ENCODE measurements at regions not wholly inside any gene's neighbourhood (a gene's known extent, or its start where the extent isn't known, plus 50 kb on each side); places are given as distances from the start of the nearest gene placed in this dataset.

DNA sequence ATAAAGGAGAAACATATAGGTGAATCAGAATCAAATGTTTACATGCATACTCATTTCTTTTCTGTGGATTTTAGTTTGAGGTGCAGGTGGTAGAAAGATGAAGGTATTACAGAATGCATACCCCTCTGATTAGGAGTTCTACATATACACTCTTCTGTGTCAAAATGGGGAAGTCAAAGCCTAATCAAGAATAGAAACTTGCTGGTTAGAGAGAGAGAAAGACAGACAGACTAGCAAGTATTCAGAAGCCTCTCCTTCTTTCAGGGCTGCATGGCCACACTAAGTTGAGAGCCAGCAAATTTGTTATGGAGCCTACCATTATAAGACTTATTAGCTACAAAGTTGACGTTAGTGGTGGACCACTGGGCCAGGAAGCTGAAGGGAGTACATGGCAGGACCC lies 358.3 kb upstream of the EYS start:
- ChIA-PET CTCF (no interaction called here), POLR2A (no interaction called here)
- no peak for DNase-seq (ENCODE audit: extremely low spot score)
- no peak for TF ChIP-seq TARDBP (IDR thresholded peaks at IDR 0.05)
- TF ChIP-seq FOXA1 (IDR thresholded peaks at IDR 0.05) = no peak
- no peak for TF ChIP-seq LEF1 (IDR thresholded peaks at IDR 0.05; ENCODE audit: borderline replicate concordance)
- TF ChIP-seq CTBP1 (IDR thresholded peaks at IDR 0.05; ENCODE audit: borderline replicate concordance) = no peak
- TF ChIP-seq FOXK2 (IDR thresholded peaks at IDR 0.05) = no peak
- no peak for TF ChIP-seq NFRKB (IDR thresholded peaks at IDR 0.05)
- no peak for TF ChIP-seq SP1 (IDR thresholded peaks at IDR 0.05)
- TF ChIP-seq ZNF384 (IDR thresholded peaks at IDR 0.05) = no peak
- TF ChIP-seq HDGF (IDR thresholded peaks at IDR 0.05; ENCODE audit: borderline replicate concordance) = no peak
- no peak for TF ChIP-seq ARNT (IDR thresholded peaks at IDR 0.05)

DNA sequence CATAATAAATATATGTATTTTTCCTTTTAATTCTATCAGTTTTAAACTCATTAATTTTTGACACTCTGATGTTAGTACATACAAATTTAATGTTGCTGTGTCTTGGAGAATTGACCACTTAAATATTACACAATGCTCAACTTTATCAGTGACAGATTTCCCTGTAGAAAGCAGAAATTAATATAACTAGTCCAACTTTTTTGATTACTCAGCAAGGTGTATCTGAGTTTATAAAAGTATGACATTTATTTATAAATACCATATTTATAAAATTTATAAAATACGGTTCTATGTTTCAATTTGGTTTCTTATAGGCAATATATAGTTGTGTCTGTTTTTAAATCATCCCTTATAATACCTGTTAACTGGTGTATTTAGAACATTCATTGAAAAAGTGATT lies 350.0 kb upstream of the EYS start:
- TF ChIP-seq SUZ12 (IDR thresholded peaks at IDR 0.05) (no peak), ZNF384 (IDR thresholded peaks at IDR 0.05) (no peak), FOXM1 (IDR thresholded peaks at IDR 0.05; ENCODE audit: borderline replicate concordance) (no peak), ARNT (IDR thresholded peaks at IDR 0.05) (no peak), LEF1 (IDR thresholded peaks at IDR 0.05; ENCODE audit: borderline replicate concordance) (no peak), BHLHE40 (IDR thresholded peaks at IDR 0.05; ENCODE audit: borderline replicate concordance) (no peak), NFRKB (IDR thresholded peaks at IDR 0.05) (no peak)
- TF ChIP-seq, protein P1, sequence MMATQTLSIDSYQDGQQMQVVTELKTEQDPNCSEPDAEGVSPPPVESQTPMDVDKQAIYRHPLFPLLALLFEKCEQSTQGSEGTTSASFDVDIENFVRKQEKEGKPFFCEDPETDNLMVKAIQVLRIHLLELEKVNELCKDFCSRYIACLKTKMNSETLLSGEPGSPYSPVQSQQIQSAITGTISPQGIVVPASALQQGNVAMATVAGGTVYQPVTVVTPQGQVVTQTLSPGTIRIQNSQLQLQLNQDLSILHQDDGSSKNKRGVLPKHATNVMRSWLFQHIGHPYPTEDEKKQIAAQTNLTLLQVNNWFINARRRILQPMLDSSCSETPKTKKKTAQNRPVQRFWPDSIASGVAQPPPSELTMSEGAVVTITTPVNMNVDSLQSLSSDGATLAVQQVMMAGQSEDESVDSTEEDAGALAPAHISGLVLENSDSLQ (IDR thresholded peaks at IDR 0.05) = no peak
- ChIA-PET CTCF (no interaction called here), POLR2A (no interaction called here)
- no peak for DNase-seq (ENCODE audit: extremely low spot score)

DNA sequence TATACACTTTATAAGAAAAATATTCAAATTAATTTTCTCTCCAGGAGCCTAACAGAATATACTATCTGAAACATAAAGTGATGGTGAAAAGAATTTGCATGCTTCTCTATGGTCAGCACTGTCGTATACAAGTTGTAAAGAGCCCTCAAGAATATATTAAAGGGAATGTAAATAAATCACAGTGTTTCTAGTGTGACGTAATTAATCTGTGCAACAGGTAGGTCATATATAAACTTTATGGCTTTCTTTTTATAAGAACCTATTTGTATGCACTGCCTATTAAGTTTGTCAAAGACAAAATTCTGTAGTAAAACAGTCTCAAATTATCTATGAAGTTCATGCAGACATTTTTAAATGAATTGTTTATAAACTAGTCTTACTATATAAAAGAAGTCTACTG lies 347.9 kb upstream of the EYS start:
- POLR2A ChIA-PET = no interaction called here
- no peak for TF ChIP-seq FOXA1 (IDR thresholded peaks at IDR 0.05)
- TF ChIP-seq CTBP1 (IDR thresholded peaks at IDR 0.05; ENCODE audit: borderline replicate concordance) = no peak
- no peak for TF ChIP-seq HDGF (IDR thresholded peaks at IDR 0.05; ENCODE audit: borderline replicate concordance)

DNA sequence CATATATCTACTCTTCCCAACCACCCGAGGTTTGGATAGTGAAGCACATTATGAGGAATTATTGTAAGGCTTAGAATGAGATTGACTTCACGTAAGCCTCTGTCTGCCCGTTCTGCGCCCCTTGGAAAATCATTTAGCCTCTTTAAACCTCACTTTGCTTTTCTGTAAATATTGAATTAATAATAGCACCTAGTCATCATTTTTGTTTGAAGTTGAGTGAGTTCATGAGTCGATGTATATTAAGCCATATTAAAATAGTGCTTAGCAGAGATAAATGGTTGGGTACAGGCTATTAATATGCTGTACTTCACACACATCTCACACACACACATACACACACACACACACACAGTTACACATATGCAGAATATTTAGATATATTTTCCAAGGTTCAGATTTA lies 344.8 kb upstream of the EYS start:
- DNase-seq (ENCODE audit: extremely low spot score) = no peak
- ChIA-PET CTCF (interaction anchor here (0.6 kb wide), 1 partner anchor 25 kb away, joined by 3 read pairs; no protein-coding TSS in a partner anchor), POLR2A (no interaction called here)
- TF ChIP-seq L3MBTL2 (conservative IDR thresholded peaks at IDR 0.05) = no peak

More for the DNA sequence above, 347.9 kb upstream of the EYS start:
- CTCF ChIA-PET = no interaction called here
- DNase-seq (ENCODE audit: extremely low spot score) = no peak

DNA sequence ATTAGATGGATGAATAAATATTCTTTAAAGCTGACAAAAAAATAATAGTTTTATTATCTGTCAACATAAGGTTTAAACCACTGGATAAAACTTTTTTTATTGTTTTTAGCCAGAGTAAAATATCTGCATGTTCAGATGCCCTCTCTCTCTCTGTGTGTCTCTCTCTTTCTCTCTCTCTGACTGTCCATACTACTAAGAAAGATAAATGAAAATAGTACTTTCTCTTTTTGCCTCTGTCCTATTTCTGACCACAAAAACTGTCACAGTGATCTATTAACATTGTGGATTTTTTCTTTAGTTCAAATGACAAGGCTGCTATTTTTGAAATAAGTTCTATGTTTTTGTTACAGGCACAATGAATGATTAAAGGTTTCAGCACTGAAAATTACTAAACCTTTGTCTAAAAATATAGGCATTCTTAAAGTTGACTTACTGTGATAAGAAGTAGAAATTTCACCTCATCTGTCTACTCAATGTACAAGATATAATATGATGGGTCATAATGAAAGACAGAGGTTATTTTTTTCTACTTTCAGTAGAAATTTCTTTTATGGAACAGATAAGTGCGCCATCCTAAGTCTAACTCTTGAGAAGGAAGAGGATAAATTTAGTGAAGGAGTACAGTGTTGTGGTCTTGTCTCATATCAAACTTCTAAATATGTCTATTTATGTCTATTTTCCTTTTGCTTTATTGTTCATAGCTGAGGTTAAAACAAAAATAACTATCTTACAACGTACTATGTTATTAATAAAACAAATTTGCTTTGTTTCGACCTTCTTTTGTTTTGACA lies 341.9 kb upstream of the EYS start:
- ChIA-PET CTCF (no interaction called here), POLR2A (no interaction called here)
- TF ChIP-seq HDGF (IDR thresholded peaks at IDR 0.05; ENCODE audit: borderline replicate concordance) (no peak), LEF1 (IDR thresholded peaks at IDR 0.05; ENCODE audit: borderline replicate concordance) (no peak), FOXA1 (IDR thresholded peaks at IDR 0.05) (no peak), NFRKB (IDR thresholded peaks at IDR 0.05) (no peak), CTBP1 (IDR thresholded peaks at IDR 0.05; ENCODE audit: borderline replicate concordance) (no peak), ELF4 (IDR thresholded peaks at IDR 0.05) (no peak), ARNT (IDR thresholded peaks at IDR 0.05) (no peak), SUZ12 (IDR thresholded peaks at IDR 0.05) (no peak), L3MBTL2 (conservative IDR thresholded peaks at IDR 0.05) (no peak), TARDBP (IDR thresholded peaks at IDR 0.05) (no peak), BHLHE40 (IDR thresholded peaks at IDR 0.05; ENCODE audit: borderline replicate concordance) (no peak), ZNF384 (IDR thresholded peaks at IDR 0.05) (no peak), FOXM1 (IDR thresholded peaks at IDR 0.05; ENCODE audit: borderline replicate concordance) (no peak), SP1 (IDR thresholded peaks at IDR 0.05) (no peak)
- TF ChIP-seq, protein P1 (IDR thresholded peaks at IDR 0.05) = no peak
- no peak for DNase-seq (ENCODE audit: extremely low spot score)

DNA sequence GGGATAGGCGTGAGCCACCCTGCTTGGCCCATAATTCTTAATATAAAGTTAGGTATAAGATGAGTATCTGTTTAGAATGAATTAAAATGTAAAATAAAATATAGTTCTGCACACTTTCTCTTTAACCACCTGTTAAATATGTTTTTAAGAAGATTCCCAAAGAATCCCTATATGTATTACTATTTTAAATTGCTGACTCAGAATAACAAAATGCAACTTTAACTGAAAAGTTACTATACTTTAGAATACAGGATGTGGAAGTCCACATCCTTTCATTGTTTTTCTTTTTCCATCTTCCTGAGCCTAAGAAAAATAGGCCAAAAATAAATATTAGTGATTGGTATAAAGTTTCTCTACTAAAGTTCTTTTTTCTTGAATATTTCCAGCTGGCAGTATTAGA lies 325.6 kb upstream of the EYS start:
- DNase-seq (ENCODE audit: extremely low spot score) = no peak
- ChIA-PET POLR2A (no interaction called here), CTCF (no interaction called here)
- TF ChIP-seq SUZ12 (IDR thresholded peaks at IDR 0.05) = no peak
- TF ChIP-seq SP1 (IDR thresholded peaks at IDR 0.05) = no peak
- TF ChIP-seq ELF4 (IDR thresholded peaks at IDR 0.05) = no peak
- TF ChIP-seq FOXM1 (IDR thresholded peaks at IDR 0.05; ENCODE audit: borderline replicate concordance) = no peak
- no peak for TF ChIP-seq BHLHE40 (IDR thresholded peaks at IDR 0.05; ENCODE audit: borderline replicate concordance)
- TF ChIP-seq ZNF384 (IDR thresholded peaks at IDR 0.05) = no peak
- TF ChIP-seq FOXK2 (IDR thresholded peaks at IDR 0.05) = no peak
- TF ChIP-seq NFRKB (IDR thresholded peaks at IDR 0.05) = no peak
- no peak for TF ChIP-seq FOXA1 (IDR thresholded peaks at IDR 0.05)
- TF ChIP-seq, protein P1 (IDR thresholded peaks at IDR 0.05) = no peak
- TF ChIP-seq ARNT (IDR thresholded peaks at IDR 0.05) = no peak
- no peak for TF ChIP-seq CTBP1 (IDR thresholded peaks at IDR 0.05; ENCODE audit: borderline replicate concordance)
- no peak for TF ChIP-seq L3MBTL2 (conservative IDR thresholded peaks at IDR 0.05)

DNA sequence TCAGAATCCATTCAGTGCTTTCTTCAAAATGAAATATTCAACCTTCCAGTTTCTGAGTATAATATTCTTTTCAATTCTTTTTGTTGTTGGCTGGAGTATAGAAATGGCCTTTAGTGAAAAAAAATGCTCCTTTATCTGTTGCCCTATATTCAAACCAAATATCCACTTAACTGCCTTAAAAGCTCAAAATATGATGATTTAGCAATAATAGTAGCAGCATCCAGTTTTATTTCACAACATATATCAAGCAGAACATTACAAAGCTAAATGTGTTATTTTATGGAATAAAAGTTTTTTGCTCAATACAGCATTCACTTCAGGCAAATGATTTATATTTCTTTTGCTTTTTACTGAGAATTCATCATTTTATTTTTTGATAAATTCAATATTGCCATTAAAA lies 322.4 kb upstream of the EYS start:
- CTCF ChIA-PET = no interaction called here
- POLR2A ChIA-PET = no interaction called here
- TF ChIP-seq FOXK2 (IDR thresholded peaks at IDR 0.05) = no peak
- TF ChIP-seq CTBP1 (IDR thresholded peaks at IDR 0.05; ENCODE audit: borderline replicate concordance) = no peak
- no peak for TF ChIP-seq SUZ12 (IDR thresholded peaks at IDR 0.05)
- TF ChIP-seq LEF1 (IDR thresholded peaks at IDR 0.05; ENCODE audit: borderline replicate concordance) = no peak
- TF ChIP-seq SP1 (IDR thresholded peaks at IDR 0.05) = no peak
- no peak for TF ChIP-seq L3MBTL2 (conservative IDR thresholded peaks at IDR 0.05)
- no peak for TF ChIP-seq HDGF (IDR thresholded peaks at IDR 0.05; ENCODE audit: borderline replicate concordance)
- TF ChIP-seq NFRKB (IDR thresholded peaks at IDR 0.05) = no peak
- TF ChIP-seq ELF4 (IDR thresholded peaks at IDR 0.05) = no peak
- TF ChIP-seq TARDBP (IDR thresholded peaks at IDR 0.05) = no peak
- TF ChIP-seq BHLHE40 (IDR thresholded peaks at IDR 0.05; ENCODE audit: borderline replicate concordance) = no peak
- DNase-seq (ENCODE audit: extremely low spot score) = no peak
